HCEC 1CT (cell line): ENCODE measurements at regions not wholly inside any gene's neighbourhood (a gene's known extent, or its start where the extent isn't known, plus 50 kb on each side); places are given as distances from the start of the nearest gene placed in this dataset.
A peak's percentile ranks its signal among the peaks of the same experiment; 100 is the strongest.

Experiments
- DNase-seq: peaks from one replicate; pipeline ENCODE4 v3.0.0-alpha.2; 2017

GRCh38 chr10:120960725-120961124 is 109.6 kb downstream of the WDR11 start:
- no peak for DNase-seq

GRCh38 chr10:120961795-120962755 is 110.9 kb downstream of the WDR11 start:
- DNase-seq = no peak

GRCh38 chr10:120962756-120963593 is 111.8 kb downstream of the WDR11 start:
- DNase-seq = no peak

- DNase-seq = no peak
Measured at GRCh38 chr10:120963594-120964220, 112.5 kb downstream of the WDR11 start.

- DNase-seq = no peak
Measured at GRCh38 chr10:120966657-120967045, 115.5 kb downstream of the WDR11 start.

- no peak for DNase-seq
Measured at GRCh38 chr10:120969219-120969645, 118.1 kb downstream of the WDR11 start.

GRCh38 chr10:120970595-120971529 is 119.7 kb downstream of the WDR11 start:
- no peak for DNase-seq

- DNase-seq = no peak
Measured at GRCh38 chr10:120971671-120972070, 120.5 kb downstream of the WDR11 start.

GRCh38 chr10:120972259-120972658 is 121.1 kb downstream of the WDR11 start:
- no peak for DNase-seq

GRCh38 chr10:120975072-120975867 is 124.1 kb downstream of the WDR11 start:
- no peak for DNase-seq

GRCh38 chr10:120975868-120976225 is 124.7 kb downstream of the WDR11 start:
- DNase-seq = no peak

GRCh38 chr10:120977897-120978296 is 126.7 kb downstream of the WDR11 start:
- no peak for DNase-seq

- DNase-seq = peak; percentile 5
Measured at GRCh38 chr10:120978589-120979252, 127.6 kb downstream of the WDR11 start.

GRCh38 chr10:120979435-120980278 is 128.5 kb downstream of the WDR11 start:
- DNase-seq = no peak

GRCh38 chr10:120980279-120981255 is 129.4 kb downstream of the WDR11 start:
- DNase-seq = no peak

- DNase-seq = no peak
Measured at GRCh38 chr10:120981601-120982391, 130.6 kb downstream of the WDR11 start.

- DNase-seq = no peak
Measured at GRCh38 chr10:120982507-120982906, 131.3 kb downstream of the WDR11 start.

GRCh38 chr10:120983721-120984120 is 132.6 kb downstream of the WDR11 start:
- DNase-seq = no peak
